Endothelial cell of umbilical vein (primary cell): ENCODE measurements at regions not wholly inside any gene's neighbourhood (a gene's known extent, or its start where the extent isn't known, plus 50 kb on each side); places are given as distances from the start of the nearest gene placed in this dataset.

Source experiments
- BruUV-seq: library from RNA; stranded (reverse); fragments of 400-500 nt; replicated peaks from 2 replicates; lab custom pipeline; 2021; lab: Mats Ljungman, UMichigan
- CTCF ChIA-PET: fragments of 300-600, 350-600 bp; sonication (Branson Sonifier 250); formaldehyde crosslinking; loops from one replicate; lab custom pipeline; 2021; ENCODE audit warnings: antibody characterized with exemption, inconsistent platforms; lab: Charles Lee
- POLR2A ChIA-PET: fragments of 300-600, 350-600 bp; sonication (Branson Sonifier 250); formaldehyde crosslinking; loops from one replicate; lab custom pipeline; 2021; ENCODE audit warnings: antibody characterized with exemption, inconsistent platforms; lab: Charles Lee
- DNase-seq: peaks from one replicate; pipeline ENCODE4 v3.0.0-alpha.2; 2011; ENCODE audit warnings: low read depth, low spot score
- FAIRE-seq: peaks from 2 replicates; lab custom pipeline; 2011; peaks lifted over from hg19 to GRCh38; lab: Jason Lieb, UNC
- H2AFZ ChIP-seq: 2 replicates; pipeline ENCODE4 v1.6.0; 2012; ENCODE audit warnings: low read depth, low read length, control low read depth, inconsistent platforms
- H3K27ac ChIP-seq: 2 replicates; pipeline ENCODE4 v1.5.1; 2011; ENCODE audit warnings: low read depth, mild to moderate bottlenecking, control low read depth, low read length, moderate library complexity; ENCODE audit not compliant: insufficient read depth
- H3K27me3 ChIP-seq, 2 experiments: 2 replicates each; pipeline versions ENCODE4 v1.6.0 to v1.6.1; 2011; ENCODE audit warnings: low read length in 2 of 2, mixed read lengths in 1 of 2; ENCODE audit not compliant: control insufficient read depth in 2 of 2, insufficient read depth in 2 of 2
- H3K36me3 ChIP-seq, 2 experiments: 2 replicates in 1 of 2; 3 replicates in 1 of 2; pipeline ENCODE4 v1.5.1; 2011; ENCODE audit warnings: low read length in 2 of 2, mild to moderate bottlenecking in 1 of 2, moderate library complexity in 1 of 2; ENCODE audit not compliant: control insufficient read depth in 2 of 2, insufficient read depth in 2 of 2; ENCODE audit errors: extremely low read depth in 1 of 2
- H3K4me1 ChIP-seq: 3 replicates; pipeline ENCODE4 v1.5.1; 2011; ENCODE audit warnings: mild to moderate bottlenecking, low read length; ENCODE audit not compliant: control insufficient read depth, insufficient read depth; ENCODE audit errors: extremely low read depth
- H3K4me2 ChIP-seq: 2 replicates; pipeline ENCODE4 v1.6.1; 2011; ENCODE audit warnings: low read length, control low read depth, mixed read lengths; ENCODE audit not compliant: insufficient read depth
- H3K4me3 ChIP-seq, 3 experiments: fragments of 200-600 bp in 1 of 3; sonication (generic), shearing (Covaris generic) in 1 of 3; replicated peaks in 1 of 3; 2 replicates each; pipeline ENCODE4 v1.5.1; 2011 to 2016; ENCODE audit warnings: control low read depth in 3 of 3, low read length in 3 of 3, mild to moderate bottlenecking in 2 of 3, inconsistent platforms in 1 of 3, low read depth in 1 of 3, moderate library complexity in 1 of 3; ENCODE audit not compliant: insufficient read depth in 1 of 3
- H3K79me2 ChIP-seq: 2 replicates; pipeline ENCODE4 v1.6.0; 2012; ENCODE audit warnings: low read length, inconsistent platforms; ENCODE audit not compliant: control insufficient read depth, insufficient read depth
- H3K9ac ChIP-seq: replicated peaks from 2 replicates; pipeline ENCODE3; 2011; ENCODE audit warnings: low read length, control low read depth; ENCODE audit not compliant: insufficient read depth; ENCODE audit errors: extremely low read depth
- H3K9me1 ChIP-seq: replicated peaks from 3 replicates; pipeline ENCODE4 v1.6.0; 2011; ENCODE audit warnings: mild to moderate bottlenecking, low read length; ENCODE audit not compliant: control insufficient read depth, insufficient read depth; ENCODE audit errors: extremely low read depth
- H3K9me3 ChIP-seq: replicated peaks from 2 replicates; pipeline ENCODE4 v1.5.1; 2012; ENCODE audit warnings: low read length, inconsistent platforms; ENCODE audit not compliant: control insufficient read depth, insufficient read depth
- H4K20me1 ChIP-seq: replicated peaks from 2 replicates; pipeline ENCODE3; 2011; ENCODE audit warnings: mild to moderate bottlenecking, low read length; ENCODE audit not compliant: control insufficient read depth, insufficient read depth; ENCODE audit errors: extremely low read depth
- CTCF ChIP-seq, 2 donors: IDR thresholded peaks; 1 replicate in 1 of 2; 2 replicates in 1 of 2; pipeline ENCODE4 v1.5.1; 2011; ENCODE audit warnings: low read length in 2 of 2, mild to moderate bottlenecking in 2 of 2, moderate library complexity in 2 of 2, control low read depth in 1 of 2, inconsistent platforms in 1 of 2, low read depth in 1 of 2; ENCODE audit not compliant: insufficient read depth in 1 of 2; ENCODE audit errors: extremely low read depth in 1 of 2
- EZH2 ChIP-seq: IDR thresholded peaks from 2 replicates; pipeline ENCODE4 v1.6.1; 2012; ENCODE audit warnings: borderline replicate concordance, low read depth, mild to moderate bottlenecking, moderate library complexity, low read length, inconsistent platforms; ENCODE audit not compliant: severe bottlenecking
- FOS ChIP-seq: IDR thresholded peaks from 2 replicates; pipeline ENCODE4 v1.6.1; 2011; ENCODE audit warnings: mild to moderate bottlenecking, low read length, moderate library complexity, borderline replicate concordance; ENCODE audit not compliant: insufficient read depth
- GATA2 ChIP-seq: IDR thresholded peaks from 2 replicates; pipeline ENCODE4 v1.7.0; 2011; ENCODE audit warnings: low read depth, mild to moderate bottlenecking, moderate library complexity, mixed read lengths, low read length; ENCODE audit not compliant: insufficient read length, insufficient read depth
- JUN ChIP-seq: IDR thresholded peaks from 2 replicates; pipeline ENCODE4 v1.6.1; 2011; ENCODE audit warnings: borderline replicate concordance, low read depth; ENCODE audit not compliant: insufficient read length, insufficient read depth
- MAX ChIP-seq: IDR thresholded peaks from 2 replicates; pipeline ENCODE4 v1.6.1; 2011; ENCODE audit not compliant: insufficient read depth, insufficient read length
- MYC ChIP-seq: IDR thresholded peaks from one replicate; pipeline ENCODE4 v1.6.1; 2011; ENCODE audit warnings: mild to moderate bottlenecking, low read depth, low read length
- POLR2A ChIP-seq: IDR thresholded peaks from 2 replicates; pipeline ENCODE4 v1.6.1; 2012; ENCODE audit warnings: low read depth, mild to moderate bottlenecking, control low read depth, low read length
- POLR2AphosphoS5 ChIP-seq: IDR thresholded peaks from 2 replicates; pipeline ENCODE4 v1.6.1; 2012; ENCODE audit warnings: low read depth, mild to moderate bottlenecking, control low read depth, low read length, moderate library complexity; ENCODE audit not compliant: insufficient read depth
- dilution Hi-C: fragments of 300-500 bp; cut with MboI; formaldehyde crosslinking; loops from one replicate; pipeline ENCODE4 v1.15.0; 2019; ENCODE audit warnings: low sequenced_read_pairs; ENCODE audit not compliant: extremely low pct_ligation_motif_present
- intact Hi-C: fragments of 100-400 bp; cut with micrococcal nuclease; formaldehyde crosslinking; loops from one replicate; pipeline ENCODE4 v1.10.0; 2022

- H3K27ac ChIP-seq: no peak overlapping the region
- dilution Hi-C loops (no loop called here), intact Hi-C loops (no loop called here)
- POLR2A ChIA-PET: no interaction called here
- no peak overlapping the region for H3K4me2 ChIP-seq
- H3K9me3 ChIP-seq: no peaks in the 10 kb centered on the region
- no peaks in the 10 kb centered on the region for H3K27me3 ChIP-seq
- no peak for DNase-seq
- CTCF ChIA-PET: interaction anchor here (1.3 to 1.5 kb wide), 2 partner anchors 9 to 37 kb away, joined by 3 read pairs; no protein-coding TSS in a partner anchor
- H3K4me3 ChIP-seq: no peak overlapping the region
- H2AFZ ChIP-seq: no peak overlapping the region
- BruUV-seq: no TSS peak
- no peak overlapping the region for H3K9ac ChIP-seq
- no peak for TF ChIP-seq MYC
- no peak for TF ChIP-seq EZH2
- TF ChIP-seq POLR2A: no peak
- no peak for TF ChIP-seq CTCF (IDR thresholded peaks at IDR 0.05; ENCODE audit: extremely low read depth in 1 of 2, insufficient read depth in 1 of 2, low read depth in 1 of 2, low read length in 2 of 2)
- TF ChIP-seq POLR2AphosphoS5: no peak
- H3K79me2 ChIP-seq: no peaks in the 10 kb centered on the region
- no peaks in the 10 kb centered on the region for H4K20me1 ChIP-seq
- no peak for FAIRE-seq
- no peaks in the 10 kb centered on the region for H3K4me1 ChIP-seq
- no peaks in the 10 kb centered on the region for H3K9me1 ChIP-seq
- H3K36me3 ChIP-seq: no peaks in the 10 kb centered on the region
Measured at GRCh38 chr3:81072591-81072990, 688.9 kb downstream of the GBE1 start.

- no peaks in the 10 kb centered on the region for H3K9me1 ChIP-seq
- intact Hi-C loops (no loop called here), dilution Hi-C loops (no loop called here)
- no peaks in the 10 kb centered on the region for H4K20me1 ChIP-seq
- no peak overlapping the region for H3K4me3 ChIP-seq
- H3K27ac ChIP-seq: no peak overlapping the region
- DNase-seq (no peak), FAIRE-seq (no peak)
- H3K9me3 ChIP-seq: no peaks in the 10 kb centered on the region
- ChIA-PET POLR2A (no interaction called here), CTCF (no interaction called here)
- no peaks in the 10 kb centered on the region for H3K27me3 ChIP-seq
- no peak overlapping the region for H3K4me2 ChIP-seq
- H2AFZ ChIP-seq: no peak overlapping the region
- no peaks in the 10 kb centered on the region for H3K79me2 ChIP-seq
- no peaks in the 10 kb centered on the region for H3K36me3 ChIP-seq
- H3K4me1 ChIP-seq: no peaks in the 10 kb centered on the region
- no peak for TF ChIP-seq JUN
- TF ChIP-seq POLR2AphosphoS5: no peak
- TF ChIP-seq CTCF (IDR thresholded peaks at IDR 0.05; ENCODE audit: extremely low read depth in 1 of 2, insufficient read depth in 1 of 2, low read depth in 1 of 2, low read length in 2 of 2): no peak
- TF ChIP-seq MAX: no peak
- TF ChIP-seq FOS: no peak
- no peak for TF ChIP-seq POLR2A
- no peak for TF ChIP-seq MYC
- no peak for TF ChIP-seq GATA2
- no peak for TF ChIP-seq EZH2
- no peak overlapping the region for H3K9ac ChIP-seq
- BruUV-seq: no TSS peak
Measured at GRCh38 chr3:81068546-81068945, 692.9 kb downstream of the GBE1 start.
